Transverse colon (tissue), 4 donors: ENCODE measurements at regions not wholly inside any gene's neighbourhood (a gene's known extent, or its start where the extent isn't known, plus 50 kb on each side); places are given as distances from the start of the nearest gene placed in this dataset.

ENCODE experiments used
- DNase-seq: peaks from one replicate; pipeline ENCODE4 v3.0.0-alpha.2; 2019
- H3K27ac ChIP-seq, 4 donors: fragments of 200-600 bp; sonication (generic); 2 replicates each; pipeline ENCODE4 v1.5.1; 2016 to 2018; ENCODE audit warnings: inconsistent platforms in 4 of 4
- H3K27me3 ChIP-seq: fragments of 200-600 bp; sonication (generic); 2 replicates; pipeline ENCODE4 v1.5.1; 2017; ENCODE audit warnings: inconsistent platforms
- H3K36me3 ChIP-seq, 4 donors: fragments of 200-600 bp; sonication (generic); 2 replicates each; pipeline ENCODE4 v1.5.1; 2017 to 2019; ENCODE audit warnings: inconsistent platforms in 4 of 4
- H3K4me1 ChIP-seq, 4 donors: fragments of 200-600 bp; sonication (generic); 2 replicates each; pipeline ENCODE4 v1.5.1; 2017 to 2020; ENCODE audit warnings: inconsistent platforms in 4 of 4
- H3K4me3 ChIP-seq, 4 donors: fragments of 200-600 bp; sonication (generic); 1 replicate in 1 of 4; 2 replicates in 3 of 4; pipeline versions ENCODE4 v1.5.1 to v1.6.1; 2017 to 2019; ENCODE audit warnings: inconsistent platforms in 4 of 4
- H3K9me3 ChIP-seq, 2 donors: fragments of 200-600 bp; sonication (generic); 2 replicates each; pipeline ENCODE4 v1.5.1; 2017 to 2019; ENCODE audit warnings: inconsistent platforms in 2 of 2
- EP300 ChIP-seq: sonication (generic); formaldehyde crosslinking; IDR thresholded peaks from one replicate; pipeline ENCODE4 v1.6.1; 2017; ENCODE audit warnings: antibody characterized with exemption, low read depth
- POLR2A ChIP-seq: fragments of 450-650 bp; IDR thresholded peaks from one replicate; pipeline ENCODE4 v1.6.1; 2016; ENCODE audit warnings: antibody characterized with exemption, mild to moderate bottlenecking, moderate library complexity
- POLR2AphosphoS5 ChIP-seq, 3 donors: sonication (generic); formaldehyde crosslinking; IDR thresholded peaks; one replicate each; pipeline ENCODE4 v1.6.1; 2016; ENCODE audit warnings: antibody characterized with exemption in 3 of 3
- WGBS, 2 donors: methylation state at CpG; one replicate each; pipeline ENCODE4 v1.1.5; 2018; ENCODE audit warnings: low coverage in 1 of 2; 5-methylcytosine and 5-hydroxymethylcytosine counted together
- in situ Hi-C, 4 donors: fragments of 200-750 bp; cut with MboI; loops; one replicate each; pipeline versions ENCODE4 v1.15.0 to v1.15.1; 2017; ENCODE audit warnings: low sequenced_read_pairs in 3 of 4, low pct_ligation_motif_present in 1 of 4, low pct_unique_long_range_greater_than_20kb in 1 of 4
- intact Hi-C: fragments of 100-400 bp; cut with DNase I; formaldehyde crosslinking; loops from one replicate; pipeline ENCODE4 v1.15.1; 2023; ENCODE audit warnings: low total_unique reads
- TF ChIP-seq, protein P1 (sequence below), 5 experiments: fragments of 200-600 bp in 3 of 5; fragments of 450-650 bp in 2 of 5; sonication (generic) in 3 of 5; IDR thresholded peaks; 1 replicate in 2 of 5; 2 replicates in 3 of 5; pipeline ENCODE4 v1.5.1; 2016 to 2017; ENCODE audit warnings: antibody characterized with exemption in 5 of 5, inconsistent platforms in 3 of 5, mild to moderate bottlenecking in 2 of 5, moderate library complexity in 1 of 5

DNA sequence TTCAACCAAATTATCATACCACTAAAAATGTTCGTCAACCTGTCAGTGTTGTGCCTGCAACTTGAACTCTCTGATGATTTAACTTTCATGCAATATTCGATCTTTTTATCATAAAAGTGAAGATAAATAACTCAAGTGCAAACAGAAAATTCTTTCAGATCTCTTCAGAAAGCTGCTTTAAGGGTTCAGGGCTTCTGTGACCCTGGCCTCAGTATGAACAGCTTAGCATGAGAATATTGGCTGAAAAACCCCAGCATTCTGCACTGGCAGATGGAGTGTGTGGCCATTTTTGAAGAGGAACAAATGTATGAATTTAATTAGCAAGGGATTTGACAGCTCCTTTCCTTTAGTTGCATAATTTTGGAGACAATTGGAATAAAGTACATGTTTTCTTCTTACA is 851.4 kb upstream of the SOX11 start:
- in situ Hi-C loops, result no loop called here
- Histone ChIP-seq H3K27me3 (no peaks in the 10 kb centered on the region), H3K9me3 (peaks cover 0 to 2% of the 10 kb centered on the region in 2 donors), H3K4me3 (no peak overlapping the region), H3K36me3 (no peaks in the 10 kb centered on the region), H3K4me1 (no peaks in the 10 kb centered on the region), H3K27ac (no peak overlapping the region)
- TF ChIP-seq, protein P1, sequence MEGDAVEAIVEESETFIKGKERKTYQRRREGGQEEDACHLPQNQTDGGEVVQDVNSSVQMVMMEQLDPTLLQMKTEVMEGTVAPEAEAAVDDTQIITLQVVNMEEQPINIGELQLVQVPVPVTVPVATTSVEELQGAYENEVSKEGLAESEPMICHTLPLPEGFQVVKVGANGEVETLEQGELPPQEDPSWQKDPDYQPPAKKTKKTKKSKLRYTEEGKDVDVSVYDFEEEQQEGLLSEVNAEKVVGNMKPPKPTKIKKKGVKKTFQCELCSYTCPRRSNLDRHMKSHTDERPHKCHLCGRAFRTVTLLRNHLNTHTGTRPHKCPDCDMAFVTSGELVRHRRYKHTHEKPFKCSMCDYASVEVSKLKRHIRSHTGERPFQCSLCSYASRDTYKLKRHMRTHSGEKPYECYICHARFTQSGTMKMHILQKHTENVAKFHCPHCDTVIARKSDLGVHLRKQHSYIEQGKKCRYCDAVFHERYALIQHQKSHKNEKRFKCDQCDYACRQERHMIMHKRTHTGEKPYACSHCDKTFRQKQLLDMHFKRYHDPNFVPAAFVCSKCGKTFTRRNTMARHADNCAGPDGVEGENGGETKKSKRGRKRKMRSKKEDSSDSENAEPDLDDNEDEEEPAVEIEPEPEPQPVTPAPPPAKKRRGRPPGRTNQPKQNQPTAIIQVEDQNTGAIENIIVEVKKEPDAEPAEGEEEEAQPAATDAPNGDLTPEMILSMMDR (IDR thresholded peaks at IDR 0.05), result no peak
- TF ChIP-seq POLR2A (no peak), EP300 (no peak), POLR2AphosphoS5 (IDR thresholded peaks at IDR 0.05) (no peak)
- no peak for DNase-seq
- intact Hi-C loops, result no loop called here
- 45 to 57% methylated on average over 2 of the region's 2 CpGs for WGBS, 2 donors

DNA sequence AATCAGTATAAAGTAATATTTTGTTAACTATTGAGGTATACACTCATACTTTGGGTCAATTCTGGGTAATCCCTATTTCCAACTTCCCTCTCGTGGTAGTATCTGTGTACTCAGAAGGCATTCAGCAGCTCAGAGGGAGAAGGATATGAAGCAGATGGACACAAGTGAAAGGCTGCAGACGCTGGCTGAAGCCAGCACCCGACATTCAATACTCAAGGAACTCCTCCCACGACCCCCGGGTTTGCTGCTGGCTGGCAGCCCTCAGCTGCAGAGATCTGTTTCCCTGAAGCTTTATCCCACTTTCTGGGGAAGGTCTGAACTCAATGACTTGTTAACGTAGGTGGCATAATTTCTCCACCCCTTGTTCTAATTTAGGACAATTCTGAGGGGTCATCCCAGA is 847.3 kb upstream of the SOX11 start:
- in situ Hi-C loops (no loop called here), intact Hi-C loops (no loop called here)
- H3K36me3 ChIP-seq, result no peaks in the 10 kb centered on the region
- H3K4me3 ChIP-seq, result no peak overlapping the region
- H3K9me3 ChIP-seq, result no peaks in the 10 kb centered on the region
- H3K27me3 ChIP-seq, result no peaks in the 10 kb centered on the region
- H3K27ac ChIP-seq, result no peak overlapping the region
- no peak for DNase-seq
- TF ChIP-seq, protein P1 (IDR thresholded peaks at IDR 0.05), result no peak
- no peak for TF ChIP-seq EP300
- TF ChIP-seq POLR2AphosphoS5 (IDR thresholded peaks at IDR 0.05), result no peak
- TF ChIP-seq POLR2A, result no peak
- WGBS, 2 donors, result 23 to 44% methylated on average over 4 to 6 of the region's 6 CpGs
- no peaks in the 10 kb centered on the region for H3K4me1 ChIP-seq

DNA sequence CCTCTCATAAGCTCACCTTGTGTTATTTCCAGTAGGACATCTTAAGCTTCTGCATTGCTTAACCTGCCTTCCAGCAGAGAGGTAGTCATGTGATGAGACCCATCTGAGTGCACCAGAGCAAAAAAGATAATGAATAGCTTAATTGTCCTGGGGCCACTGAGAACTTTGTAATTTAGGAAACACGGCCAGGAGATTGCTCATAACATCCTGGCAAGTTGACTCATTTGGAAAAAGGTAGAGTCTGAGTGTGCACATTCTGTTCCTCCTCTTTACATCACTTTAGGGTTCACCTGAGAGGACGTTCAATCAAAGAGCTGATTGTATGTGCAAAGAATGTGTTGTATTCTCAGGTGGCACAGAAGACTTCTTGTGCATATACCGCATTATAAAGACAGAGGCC is 830.2 kb upstream of the SOX11 start:
- in situ Hi-C loops, result no loop called here
- no peaks in the 10 kb centered on the region for H3K36me3 ChIP-seq
- H3K27me3 ChIP-seq, result no peaks in the 10 kb centered on the region
- TF ChIP-seq POLR2A, result no peak
- TF ChIP-seq, protein P1 (IDR thresholded peaks at IDR 0.05), result no peak
- TF ChIP-seq POLR2AphosphoS5 (IDR thresholded peaks at IDR 0.05), result no peak
- TF ChIP-seq EP300, result no peak
- DNase-seq, result no peak
- H3K4me3 ChIP-seq, result no peak overlapping the region
- H3K4me1 ChIP-seq, result no peaks in the 10 kb centered on the region
- peaks cover 8 to 12% of the 10 kb centered on the region in 2 donors for H3K9me3 ChIP-seq
- H3K27ac ChIP-seq, result no peak overlapping the region
- 67 to 84% methylated on average over 2 to 3 of the region's 3 CpGs for WGBS, 2 donors
- intact Hi-C loops, result no loop called here

DNA sequence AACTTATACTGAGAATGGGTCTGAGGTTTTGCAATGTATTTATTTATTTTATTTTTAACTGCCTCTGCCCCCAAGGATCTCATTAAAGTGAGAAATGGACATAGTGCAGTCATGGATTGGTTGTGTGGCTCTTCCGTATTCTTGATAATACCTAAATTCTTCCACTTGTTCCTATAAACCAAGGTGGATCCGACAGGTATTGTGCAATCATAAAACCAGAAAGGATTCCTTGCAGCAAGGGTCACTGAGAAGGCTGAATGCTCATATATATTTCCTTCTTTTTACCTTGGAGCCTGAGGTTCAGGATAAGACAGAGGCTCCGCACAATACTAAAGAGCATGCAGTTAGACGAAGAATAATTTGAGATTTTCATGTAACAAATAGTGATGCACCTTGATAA is 826.0 kb upstream of the SOX11 start:
- WGBS, 2 donors, result 84 to 86% methylated on average over 4 of the region's 4 CpGs
- DNase-seq, result no peak
- no peak for TF ChIP-seq EP300
- TF ChIP-seq POLR2A, result no peak
- no peak for TF ChIP-seq POLR2AphosphoS5 (IDR thresholded peaks at IDR 0.05)
- TF ChIP-seq, protein P1 (IDR thresholded peaks at IDR 0.05), result no peak
- Histone ChIP-seq H3K4me1 (no peaks in the 10 kb centered on the region), H3K27me3 (no peaks in the 10 kb centered on the region), H3K27ac (no peak overlapping the region), H3K36me3 (no peaks in the 10 kb centered on the region), H3K9me3 (peaks cover 0 to 4% of the 10 kb centered on the region in 2 donors), H3K4me3 (no peak overlapping the region)
- in situ Hi-C loops (no loop called here), intact Hi-C loops (no loop called here)
